ENCODE measurements at regions not wholly inside any gene's neighbourhood (a gene's known extent, or its start where the extent isn't known, plus 50 kb on each side); places are given as distances from the start of the nearest gene placed in this dataset.

DNA sequence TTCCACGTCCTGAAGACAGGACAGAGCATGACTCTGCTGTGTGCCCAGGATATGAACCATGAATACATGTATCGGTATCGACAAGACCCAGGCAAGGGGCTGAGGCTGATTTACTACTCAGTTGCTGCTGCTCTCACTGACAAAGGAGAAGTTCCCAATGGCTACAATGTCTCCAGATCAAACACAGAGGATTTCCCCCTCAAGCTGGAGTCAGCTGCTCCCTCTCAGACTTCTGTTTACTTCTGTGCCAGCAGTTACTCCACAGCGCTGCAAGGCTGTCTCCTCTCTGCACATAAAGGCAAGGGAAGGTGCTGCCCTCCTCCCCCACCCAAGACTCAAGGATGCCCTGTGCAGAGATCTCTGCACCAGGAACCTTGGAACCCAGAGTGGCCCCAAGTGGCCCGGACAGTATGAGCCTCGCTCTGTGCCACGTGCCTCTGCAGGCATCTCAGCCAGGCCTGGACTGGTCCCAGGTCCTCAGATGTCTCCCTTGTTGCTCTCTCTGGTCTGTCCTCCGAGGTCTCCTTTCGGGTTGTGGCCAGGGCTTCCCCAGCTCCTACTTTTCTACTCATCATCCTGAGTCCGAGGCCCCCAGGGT is 230.3 kb upstream of the PRSS58 start:
- TF ChIP-seq, protein P1, sequence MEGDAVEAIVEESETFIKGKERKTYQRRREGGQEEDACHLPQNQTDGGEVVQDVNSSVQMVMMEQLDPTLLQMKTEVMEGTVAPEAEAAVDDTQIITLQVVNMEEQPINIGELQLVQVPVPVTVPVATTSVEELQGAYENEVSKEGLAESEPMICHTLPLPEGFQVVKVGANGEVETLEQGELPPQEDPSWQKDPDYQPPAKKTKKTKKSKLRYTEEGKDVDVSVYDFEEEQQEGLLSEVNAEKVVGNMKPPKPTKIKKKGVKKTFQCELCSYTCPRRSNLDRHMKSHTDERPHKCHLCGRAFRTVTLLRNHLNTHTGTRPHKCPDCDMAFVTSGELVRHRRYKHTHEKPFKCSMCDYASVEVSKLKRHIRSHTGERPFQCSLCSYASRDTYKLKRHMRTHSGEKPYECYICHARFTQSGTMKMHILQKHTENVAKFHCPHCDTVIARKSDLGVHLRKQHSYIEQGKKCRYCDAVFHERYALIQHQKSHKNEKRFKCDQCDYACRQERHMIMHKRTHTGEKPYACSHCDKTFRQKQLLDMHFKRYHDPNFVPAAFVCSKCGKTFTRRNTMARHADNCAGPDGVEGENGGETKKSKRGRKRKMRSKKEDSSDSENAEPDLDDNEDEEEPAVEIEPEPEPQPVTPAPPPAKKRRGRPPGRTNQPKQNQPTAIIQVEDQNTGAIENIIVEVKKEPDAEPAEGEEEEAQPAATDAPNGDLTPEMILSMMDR (CRISPR knock-in tag; IDR thresholded peaks at IDR 0.05), result no peak
- TF ChIP-seq PHF21A (CRISPR knock-in tag; IDR thresholded peaks at IDR 0.05), result no peak
- no peak for TF ChIP-seq TBL1XR1 (IDR thresholded peaks at IDR 0.05; ENCODE audit: borderline replicate concordance, low read length, partially characterized antibody)
- TF ChIP-seq, protein P2, sequence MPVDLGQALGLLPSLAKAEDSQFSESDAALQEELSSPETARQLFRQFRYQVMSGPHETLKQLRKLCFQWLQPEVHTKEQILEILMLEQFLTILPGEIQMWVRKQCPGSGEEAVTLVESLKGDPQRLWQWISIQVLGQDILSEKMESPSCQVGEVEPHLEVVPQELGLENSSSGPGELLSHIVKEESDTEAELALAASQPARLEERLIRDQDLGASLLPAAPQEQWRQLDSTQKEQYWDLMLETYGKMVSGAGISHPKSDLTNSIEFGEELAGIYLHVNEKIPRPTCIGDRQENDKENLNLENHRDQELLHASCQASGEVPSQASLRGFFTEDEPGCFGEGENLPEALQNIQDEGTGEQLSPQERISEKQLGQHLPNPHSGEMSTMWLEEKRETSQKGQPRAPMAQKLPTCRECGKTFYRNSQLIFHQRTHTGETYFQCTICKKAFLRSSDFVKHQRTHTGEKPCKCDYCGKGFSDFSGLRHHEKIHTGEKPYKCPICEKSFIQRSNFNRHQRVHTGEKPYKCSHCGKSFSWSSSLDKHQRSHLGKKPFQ (CRISPR knock-in tag; IDR thresholded peaks at IDR 0.05; ENCODE audit: insufficient replicate concordance), result no peak
